MM.1S (cell line): ENCODE measurements at regions not wholly inside any gene's neighbourhood (a gene's known extent, or its start where the extent isn't known, plus 50 kb on each side); places are given as distances from the start of the nearest gene placed in this dataset.

Experiments
- EZH2 ChIP-seq: fragments of 300-600 bp; sonication (generic); optimal IDR thresholded peaks from 2 replicates; pipeline ENCODE3; 2017; ENCODE audit warnings: low read depth, mild to moderate bottlenecking, antibody characterized with exemption, low read length, mixed read lengths
- TF ChIP-seq, protein P1 (sequence below): fragments of 300-600 bp; sonication (generic); IDR thresholded peaks from 2 replicates; pipeline ENCODE4 v1.5.1; 2016; ENCODE audit warnings: antibody characterized with exemption, low read length, mixed read lengths

DNA sequence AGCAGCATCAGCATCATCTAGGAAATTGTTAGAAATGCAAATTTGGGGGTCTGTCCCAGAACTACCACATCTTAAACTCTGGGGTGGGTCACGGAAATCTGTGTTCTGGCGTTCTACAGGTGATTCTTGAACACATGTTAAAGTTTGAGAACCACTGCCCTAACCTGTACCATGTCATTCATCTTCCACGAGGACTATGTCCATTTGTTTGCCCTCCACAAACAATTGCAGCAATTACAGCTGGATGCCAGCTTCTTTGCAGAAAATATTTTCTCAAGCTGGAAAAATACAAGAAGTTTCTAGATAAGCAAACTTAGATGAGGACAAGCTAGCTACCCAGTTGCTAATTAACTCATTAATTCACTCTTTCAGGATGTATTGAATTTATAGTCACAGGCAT lies 54.1 kb downstream of the MAFB start:
- TF ChIP-seq, protein P1, sequence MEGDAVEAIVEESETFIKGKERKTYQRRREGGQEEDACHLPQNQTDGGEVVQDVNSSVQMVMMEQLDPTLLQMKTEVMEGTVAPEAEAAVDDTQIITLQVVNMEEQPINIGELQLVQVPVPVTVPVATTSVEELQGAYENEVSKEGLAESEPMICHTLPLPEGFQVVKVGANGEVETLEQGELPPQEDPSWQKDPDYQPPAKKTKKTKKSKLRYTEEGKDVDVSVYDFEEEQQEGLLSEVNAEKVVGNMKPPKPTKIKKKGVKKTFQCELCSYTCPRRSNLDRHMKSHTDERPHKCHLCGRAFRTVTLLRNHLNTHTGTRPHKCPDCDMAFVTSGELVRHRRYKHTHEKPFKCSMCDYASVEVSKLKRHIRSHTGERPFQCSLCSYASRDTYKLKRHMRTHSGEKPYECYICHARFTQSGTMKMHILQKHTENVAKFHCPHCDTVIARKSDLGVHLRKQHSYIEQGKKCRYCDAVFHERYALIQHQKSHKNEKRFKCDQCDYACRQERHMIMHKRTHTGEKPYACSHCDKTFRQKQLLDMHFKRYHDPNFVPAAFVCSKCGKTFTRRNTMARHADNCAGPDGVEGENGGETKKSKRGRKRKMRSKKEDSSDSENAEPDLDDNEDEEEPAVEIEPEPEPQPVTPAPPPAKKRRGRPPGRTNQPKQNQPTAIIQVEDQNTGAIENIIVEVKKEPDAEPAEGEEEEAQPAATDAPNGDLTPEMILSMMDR: no peak
- TF ChIP-seq EZH2: no peak
